Upper lobe of left lung (tissue), 6 donors: ENCODE measurements at regions not wholly inside any gene's neighbourhood (a gene's known extent, or its start where the extent isn't known, plus 50 kb on each side); places are given as distances from the start of the nearest gene placed in this dataset.
"Not testable (repeated sequence)": the region's sequence is repeated elsewhere in the genome, so short reads cannot be mapped to it uniquely, and the experiment has no call there.

Source experiments
- ATAC-seq, 2 donors: fragments of 200-7000 bp; cut with Tn5 transposase; one replicate each; pipeline ENCODE4 v1.9.1; 2022; ENCODE audit warnings: mild to moderate bottlenecking in 2 of 2, moderate library complexity in 2 of 2; ENCODE audit not compliant: low FRiP score in 2 of 2
- DNase-seq, 2 donors: peaks; one replicate each; pipeline ENCODE4 v3.0.0-alpha.2; 2019 to 2020
- H3K27ac ChIP-seq, 4 donors: fragments of 200-600 bp; sonication (generic); one replicate each; pipeline ENCODE4 v1.5.1; 2016 to 2019
- H3K27me3 ChIP-seq, 4 donors: fragments of 200-600 bp; sonication (generic); one replicate each; pipeline ENCODE4 v1.5.1; 2017 to 2019
- H3K36me3 ChIP-seq, 4 donors: fragments of 200-600 bp; sonication (generic); one replicate each; pipeline ENCODE4 v1.5.1; 2016 to 2019
- H3K4me1 ChIP-seq, 4 donors: fragments of 200-600 bp; sonication (generic); one replicate each; pipeline ENCODE4 v1.5.1; 2018 to 2019
- H3K4me3 ChIP-seq, 4 donors: fragments of 200-600 bp; sonication (generic); one replicate each; pipeline ENCODE4 v1.5.1; 2017 to 2019; ENCODE audit warnings: mild to moderate bottlenecking in 2 of 4, moderate library complexity in 1 of 4
- H3K9me3 ChIP-seq, 4 donors: fragments of 200-600 bp; sonication (generic); one replicate each; pipeline ENCODE4 v1.5.1; 2018 to 2019
- EP300 ChIP-seq, 4 donors: sonication (generic); formaldehyde crosslinking; IDR thresholded peaks; one replicate each; pipeline ENCODE4 v1.5.1; 2017; ENCODE audit warnings: antibody characterized with exemption in 4 of 4, control low read depth in 2 of 4
- POLR2A ChIP-seq, 4 donors: fragments of 450-650 bp; IDR thresholded peaks; one replicate each; pipeline ENCODE4 v1.5.1; 2016 to 2017; ENCODE audit warnings: antibody characterized with exemption in 4 of 4, mild to moderate bottlenecking in 2 of 4
- POLR2AphosphoS5 ChIP-seq, 2 donors: sonication (generic); formaldehyde crosslinking; IDR thresholded peaks; one replicate each; pipeline ENCODE4 v1.5.1; 2017; ENCODE audit warnings: antibody characterized with exemption in 2 of 2
- WGBS, 2 donors: methylation state at CpG; one replicate each; pipeline ENCODE4 v1.1.5; 2017 to 2018; 5-methylcytosine and 5-hydroxymethylcytosine counted together
- TF ChIP-seq, protein P1 (sequence below), 6 experiments: fragments of 450-650 bp in 4 of 6; fragments of 200-600 bp in 2 of 6; sonication (generic) in 2 of 6; IDR thresholded peaks; one replicate each; pipeline ENCODE4 v1.5.1; 2016 to 2019; ENCODE audit warnings: antibody characterized with exemption in 6 of 6
- donor health status: DM: no; HTN: no; CAD: no; lungs with moderate emphysema.
- donor health status: DM: no; HTN: yes; CAD: no; lungs with severe emphysema.

DNA sequence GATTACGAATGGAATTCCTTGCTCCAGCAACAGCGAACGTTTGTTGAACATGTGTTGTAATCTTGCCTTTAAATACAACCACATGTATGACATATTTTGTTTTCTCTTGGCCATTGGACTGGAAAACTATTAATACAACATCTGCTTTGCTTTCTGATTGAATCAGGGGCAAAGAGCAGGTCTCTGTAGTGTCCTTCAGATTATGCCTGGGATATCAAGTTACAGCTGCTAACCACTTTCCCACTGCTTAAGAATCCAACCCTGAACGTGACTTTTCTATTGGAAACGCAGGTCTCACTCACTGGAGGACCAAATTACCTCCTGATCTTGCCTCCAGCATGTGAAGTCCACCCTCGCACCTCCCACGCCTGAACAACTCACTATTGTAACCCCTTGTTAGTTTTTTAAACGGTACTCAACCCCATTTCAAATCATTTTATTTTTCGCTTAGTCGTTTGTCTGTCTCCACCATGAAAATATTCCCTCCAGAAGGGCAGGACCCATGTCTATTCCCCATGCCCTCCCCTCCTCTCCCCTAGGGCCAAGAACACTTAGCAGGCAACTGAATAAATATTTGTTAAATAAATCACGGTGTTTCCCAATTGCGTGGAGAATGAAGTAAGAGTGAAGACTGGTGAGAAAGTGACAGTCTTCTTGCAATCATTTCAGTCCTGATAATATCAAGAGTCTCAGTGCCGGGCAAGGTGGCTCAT, 57.4 kb upstream of the MRTFB start:
- peak overlapping the region; percentile 59 to 77 (median 68) for H3K27ac ChIP-seq
- no peaks in the 10 kb centered on the region for H3K36me3 ChIP-seq
- WGBS, 2 donors: 39 to 50% methylated on average over 13 of the region's 13 CpGs
- H3K4me3 ChIP-seq: peak overlapping the region in 2 of 4 donors; percentile 10 to 43
- TF ChIP-seq POLR2A (IDR thresholded peaks at IDR 0.05): no peak
- TF ChIP-seq, protein P1, sequence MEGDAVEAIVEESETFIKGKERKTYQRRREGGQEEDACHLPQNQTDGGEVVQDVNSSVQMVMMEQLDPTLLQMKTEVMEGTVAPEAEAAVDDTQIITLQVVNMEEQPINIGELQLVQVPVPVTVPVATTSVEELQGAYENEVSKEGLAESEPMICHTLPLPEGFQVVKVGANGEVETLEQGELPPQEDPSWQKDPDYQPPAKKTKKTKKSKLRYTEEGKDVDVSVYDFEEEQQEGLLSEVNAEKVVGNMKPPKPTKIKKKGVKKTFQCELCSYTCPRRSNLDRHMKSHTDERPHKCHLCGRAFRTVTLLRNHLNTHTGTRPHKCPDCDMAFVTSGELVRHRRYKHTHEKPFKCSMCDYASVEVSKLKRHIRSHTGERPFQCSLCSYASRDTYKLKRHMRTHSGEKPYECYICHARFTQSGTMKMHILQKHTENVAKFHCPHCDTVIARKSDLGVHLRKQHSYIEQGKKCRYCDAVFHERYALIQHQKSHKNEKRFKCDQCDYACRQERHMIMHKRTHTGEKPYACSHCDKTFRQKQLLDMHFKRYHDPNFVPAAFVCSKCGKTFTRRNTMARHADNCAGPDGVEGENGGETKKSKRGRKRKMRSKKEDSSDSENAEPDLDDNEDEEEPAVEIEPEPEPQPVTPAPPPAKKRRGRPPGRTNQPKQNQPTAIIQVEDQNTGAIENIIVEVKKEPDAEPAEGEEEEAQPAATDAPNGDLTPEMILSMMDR (IDR thresholded peaks at IDR 0.05): no peak
- peak; percentile 37 to 45 for TF ChIP-seq POLR2AphosphoS5 (IDR thresholded peaks at IDR 0.05)
- TF ChIP-seq EP300 (IDR thresholded peaks at IDR 0.05): peak in 1 of 4 donors; percentile 44
- no peaks in the 10 kb centered on the region for H3K27me3 ChIP-seq
- peak; percentile 65 to 80 for ATAC-seq
- DNase-seq: peak in 1 of 2 donors; percentile 28
- peaks cover 22 to 38% (median 27%) of the 10 kb centered on the region in 4 donors for H3K4me1 ChIP-seq
- H3K9me3 ChIP-seq: no peaks in the 10 kb centered on the region

DNA sequence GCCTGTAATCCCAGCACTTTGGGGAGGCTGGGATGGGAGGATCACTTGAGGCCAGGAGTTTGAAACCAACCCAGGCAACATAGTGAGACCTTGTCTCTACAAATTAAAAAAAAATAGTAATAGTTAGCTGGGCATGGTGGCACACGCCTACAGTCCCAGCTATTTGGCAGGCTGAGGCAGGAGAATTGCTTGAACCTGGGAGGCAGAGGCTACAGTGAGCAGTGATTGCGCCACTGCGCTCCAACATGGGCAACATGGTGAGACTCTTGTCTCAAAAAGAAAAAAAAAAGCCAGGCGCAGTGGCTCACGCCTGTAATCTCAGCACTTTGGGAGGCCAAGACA, 56.9 kb upstream of the MRTFB start:
- Histone ChIP-seq H3K36me3 (no peaks in the 10 kb centered on the region), H3K4me1 (peaks cover 22 to 38% (median 27%) of the 10 kb centered on the region in 4 donors), H3K27ac (peak overlapping the region; percentile 59 to 77 (median 68)), H3K4me3 (peak overlapping the region in 2 of 4 donors; percentile 10 to 43), H3K27me3 (no peaks in the 10 kb centered on the region), H3K9me3 (no peaks in the 10 kb centered on the region)
- TF ChIP-seq EP300 (IDR thresholded peaks at IDR 0.05) (no peak), POLR2A (IDR thresholded peaks at IDR 0.05) (no peak), POLR2AphosphoS5 (IDR thresholded peaks at IDR 0.05) (no peak)
- TF ChIP-seq, protein P1 (IDR thresholded peaks at IDR 0.05): no peak
- ATAC-seq (no peak), DNase-seq (no peak)
- 76 to 87% methylated on average over 5 of the region's 5 CpGs for WGBS, 2 donors

DNA sequence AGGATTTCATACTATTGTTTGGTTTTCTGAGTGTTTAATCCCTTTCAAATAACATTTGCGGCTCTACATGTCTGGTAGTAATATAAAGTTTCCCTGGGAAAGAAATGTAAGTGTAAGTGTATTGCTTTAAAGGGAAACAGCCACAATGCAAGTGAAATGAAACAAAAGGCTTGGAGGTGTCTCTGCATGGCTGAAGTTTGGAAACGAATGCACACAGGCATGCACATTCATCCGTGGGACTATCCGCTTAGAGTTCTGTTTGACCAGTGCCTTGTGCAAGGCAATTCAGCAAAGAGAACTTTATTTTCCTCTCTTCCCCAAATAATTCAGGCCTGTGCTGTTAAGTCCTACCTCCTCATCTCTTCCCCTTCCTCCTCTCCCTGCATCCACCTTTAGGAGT, 56.1 kb upstream of the MRTFB start:
- no peak for DNase-seq
- Histone ChIP-seq H3K4me1 (peaks cover 22 to 38% (median 27%) of the 10 kb centered on the region in 4 donors), H3K27ac (peak overlapping the region; percentile 59 to 77 (median 68)), H3K36me3 (no peaks in the 10 kb centered on the region), H3K9me3 (no peaks in the 10 kb centered on the region), H3K4me3 (peak overlapping the region in 3 of 4 donors; percentile 7 to 43 (median 21)), H3K27me3 (no peaks in the 10 kb centered on the region)
- 33 to 41% methylated on average over 4 of the region's 4 CpGs for WGBS, 2 donors
- TF ChIP-seq, protein P1 (IDR thresholded peaks at IDR 0.05): no peak
- ATAC-seq: no peak

- Histone ChIP-seq H3K27me3 (no peaks in the 10 kb centered on the region), H3K36me3 (no peaks in the 10 kb centered on the region), H3K4me3 (peak overlapping the region in 3 of 4 donors; percentile 7 to 43 (median 21)), H3K4me1 (peaks cover 22 to 38% (median 27%) of the 10 kb centered on the region in 4 donors), H3K9me3 (no peaks in the 10 kb centered on the region), H3K27ac (peak overlapping the region; percentile 59 to 77 (median 68))
- 50 to 63% methylated on average over 11 of the region's 11 CpGs for WGBS, 2 donors
- no peak for ATAC-seq
- TF ChIP-seq POLR2AphosphoS5 (IDR thresholded peaks at IDR 0.05) (no peak), EP300 (IDR thresholded peaks at IDR 0.05) (no peak), POLR2A (IDR thresholded peaks at IDR 0.05) (no peak)
- TF ChIP-seq, protein P1 (IDR thresholded peaks at IDR 0.05): no peak
- no peak for DNase-seq
Measured at GRCh38 chr16:14015461-14015860, 55.7 kb upstream of the MRTFB start.

- 44 to 54% methylated on average over 2 of the region's 2 CpGs for WGBS, 2 donors
- Histone ChIP-seq H3K36me3 (no peaks in the 10 kb centered on the region), H3K27me3 (no peaks in the 10 kb centered on the region), H3K4me3 (peak overlapping the region in 3 of 4 donors; percentile 7 to 43 (median 21)), H3K9me3 (no peaks in the 10 kb centered on the region), H3K27ac (peak overlapping the region; percentile 59 to 77 (median 68)), H3K4me1 (peaks cover 22 to 38% (median 27%) of the 10 kb centered on the region in 4 donors)
- ATAC-seq: peak; percentile 68 to 79
- TF ChIP-seq, protein P1 (IDR thresholded peaks at IDR 0.05): peak in 1 of 6 experiments; percentile 20
- TF ChIP-seq EP300 (IDR thresholded peaks at IDR 0.05) (peak in 1 of 4 donors; percentile 69), POLR2AphosphoS5 (IDR thresholded peaks at IDR 0.05) (peak; percentile 66), POLR2A (IDR thresholded peaks at IDR 0.05) (no peak)
- peak in 1 of 2 donors; percentile 50 for DNase-seq
Measured at GRCh38 chr16:14015948-14016347, 55.2 kb upstream of the MRTFB start.

DNA sequence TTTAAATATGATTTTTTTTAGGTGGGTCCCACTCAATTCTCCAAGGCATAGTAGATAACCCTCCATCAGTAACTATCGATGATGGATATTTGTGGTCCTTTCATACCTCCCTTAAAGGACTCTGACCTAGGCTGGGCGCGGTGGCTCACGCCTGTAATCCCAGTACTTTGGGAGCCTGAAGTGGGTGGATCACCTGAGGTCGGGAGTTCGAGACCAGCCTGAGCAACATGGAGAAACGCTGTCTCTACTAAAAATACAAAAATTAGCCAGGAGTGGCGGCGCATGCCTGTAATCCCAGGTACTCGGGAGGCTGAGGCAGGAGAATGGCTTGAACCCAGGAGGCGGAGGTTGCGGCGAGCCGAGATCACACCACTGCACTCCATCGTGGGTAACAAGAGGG, 54.8 kb upstream of the MRTFB start:
- H3K36me3 ChIP-seq, H3K27me3 ChIP-seq, ATAC-seq, H3K9me3 ChIP-seq: not testable (repeated sequence)
- peaks cover 22 to 38% (median 27%) of the 10 kb centered on the region in 4 donors for H3K4me1 ChIP-seq
- peak in 1 of 2 donors; percentile 27 for DNase-seq
- H3K4me3 ChIP-seq: peak overlapping the region in 1 of 4 donors; percentile 43
- WGBS, 2 donors: 90 to 91% methylated on average over 13 to 15 of the region's 15 CpGs
- peak overlapping the region in 2 of 4 donors; percentile 35 to 76 for H3K27ac ChIP-seq
